IPS DF 6.9 (cell line): ENCODE measurements at regions not wholly inside any gene's neighbourhood (a gene's known extent, or its start where the extent isn't known, plus 50 kb on each side); places are given as distances from the start of the nearest gene placed in this dataset.

ENCODE experiments used
- DNase-seq: peaks from one replicate; pipeline ENCODE4 v3.0.0-alpha.2; 2013; ENCODE audit warnings: low read depth, low spot score
- H3K27ac ChIP-seq: one replicate; pipeline ENCODE4 v1.5.1; 2013; ENCODE audit warnings: low read length, control low read depth
- H3K27me3 ChIP-seq: 2 replicates; pipeline ENCODE4 v1.6.1; 2013; ENCODE audit warnings: mild to moderate bottlenecking, low read length; ENCODE audit not compliant: control insufficient read depth, insufficient read depth
- H3K36me3 ChIP-seq: 2 replicates; pipeline ENCODE4 v1.6.1; 2013; ENCODE audit warnings: low read length; ENCODE audit not compliant: control insufficient read depth, insufficient read depth
- H3K4me1 ChIP-seq: 2 replicates; pipeline ENCODE4 v1.6.1; 2013; ENCODE audit warnings: low read length; ENCODE audit not compliant: control insufficient read depth, insufficient read depth
- H3K4me3 ChIP-seq: 2 replicates; pipeline ENCODE4 v1.5.1; 2013; ENCODE audit warnings: mild to moderate bottlenecking, low read length
- H3K9me3 ChIP-seq: 2 replicates; pipeline ENCODE4 v1.6.1; 2013; ENCODE audit warnings: low read length, inconsistent platforms; ENCODE audit not compliant: control insufficient read depth, insufficient read depth
- WGBS: extraction: QIAGEN DNeasy Blood & Tissue Kit; methylation state at CpG from one replicate; pipeline ENCODE4 v1.1.7; 2013; ENCODE audit warnings: mixed read lengths, missing lambda C conversion rate; ENCODE audit not compliant: insufficient read length, insufficient coverage; 5-methylcytosine and 5-hydroxymethylcytosine counted together

GRCh38 chr1:115182012-115182715 lies 92.9 kb upstream of the TSPAN2 start:
- DNase-seq = no peak
- H3K27ac ChIP-seq = no peak overlapping the region
- no peak overlapping the region for H3K4me3 ChIP-seq

DNA sequence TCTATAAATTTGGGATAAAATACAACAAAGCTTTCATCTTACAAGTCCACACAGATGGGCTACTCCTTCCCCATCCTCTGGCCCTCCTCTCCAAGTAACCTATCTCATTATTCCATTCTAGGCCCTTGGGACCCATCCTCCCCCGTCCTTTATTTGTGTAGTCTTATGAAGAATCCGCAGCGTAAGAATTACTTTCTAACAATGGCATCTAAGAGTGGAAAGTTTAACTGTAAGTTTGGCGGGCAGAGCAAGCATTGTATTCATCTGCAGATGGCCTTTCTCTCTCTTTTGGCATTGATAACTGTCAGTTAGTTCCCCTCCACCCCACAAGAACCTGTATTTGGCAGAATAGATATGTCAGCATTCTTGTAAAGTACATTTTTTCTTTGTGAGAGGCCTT lies 91.9 kb upstream of the TSPAN2 start:
- Histone ChIP-seq H3K9me3 (no peaks in the 10 kb centered on the region), H3K36me3 (no peaks in the 10 kb centered on the region)

More at GRCh38 chr1:115182012-115182715, 92.9 kb upstream of the TSPAN2 start:
- H3K27me3 ChIP-seq = no peaks in the 10 kb centered on the region
- no peaks in the 10 kb centered on the region for H3K9me3 ChIP-seq
- no CpG with 5 or more reads among the region's 7 CpGs for WGBS
- no peaks in the 10 kb centered on the region for H3K4me1 ChIP-seq
- no peaks in the 10 kb centered on the region for H3K36me3 ChIP-seq

GRCh38 chr1:115179397-115180079 lies 90.2 kb upstream of the TSPAN2 start:
- no peak for DNase-seq
- Histone ChIP-seq H3K27me3 (no peaks in the 10 kb centered on the region), H3K9me3 (no peaks in the 10 kb centered on the region; the same call in 1 of the 2 replicates), H3K27ac (no peak overlapping the region), H3K4me3 (no peak overlapping the region), H3K36me3 (no peaks in the 10 kb centered on the region), H3K4me1 (no peaks in the 10 kb centered on the region)
- no CpG with 5 or more reads among the region's 12 CpGs for WGBS

More for the DNA sequence above, 91.9 kb upstream of the TSPAN2 start:
- no peak overlapping the region for H3K4me3 ChIP-seq
- WGBS = no CpG with 5 or more reads among the region's 4 CpGs
- no peak for DNase-seq
- H3K4me1 ChIP-seq = no peaks in the 10 kb centered on the region
- no peaks in the 10 kb centered on the region for H3K27me3 ChIP-seq
- H3K27ac ChIP-seq = no peak overlapping the region

DNA sequence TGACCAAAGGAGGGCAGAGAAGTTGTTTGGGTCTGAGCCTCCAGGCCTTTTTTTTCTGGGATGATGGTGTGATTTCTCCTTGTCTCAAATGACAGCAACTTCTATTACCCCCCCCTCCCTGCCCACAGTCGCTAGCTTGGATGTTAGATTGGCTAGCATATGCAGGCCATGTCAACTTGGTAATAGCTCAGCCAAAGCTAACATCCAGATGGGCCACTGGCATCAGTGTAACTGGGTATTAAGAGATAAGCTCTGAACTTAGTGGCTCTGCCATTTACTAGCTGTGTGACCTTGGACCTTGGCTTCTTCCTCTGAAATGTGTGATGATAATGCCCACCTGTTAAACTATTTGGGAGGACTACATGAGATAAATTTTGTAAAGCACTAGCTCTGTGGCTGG lies 86.9 kb upstream of the TSPAN2 start:
- DNase-seq = no peak
- no CpG with 5 or more reads among the region's 1 CpG for WGBS

DNA sequence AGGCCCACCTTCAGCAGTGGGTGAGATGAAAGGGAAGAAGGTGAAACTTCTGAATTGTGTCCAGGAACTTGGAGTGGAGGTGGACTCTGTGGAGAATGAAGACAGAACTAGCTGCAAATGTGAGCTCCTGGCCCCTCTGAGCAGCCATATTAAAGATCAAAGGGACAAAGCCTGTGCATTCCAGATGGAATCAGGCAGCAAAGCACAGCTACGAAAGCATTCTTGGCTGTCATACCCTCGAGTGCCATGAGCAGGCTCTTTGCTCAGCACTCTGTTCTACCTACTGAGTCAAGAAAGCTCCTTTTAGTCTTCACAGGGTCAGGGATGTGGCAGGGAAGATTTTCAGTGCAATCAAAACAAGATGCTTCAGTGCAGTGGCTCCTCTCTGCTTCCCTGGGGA lies 86.3 kb upstream of the TSPAN2 start:
- no peak for DNase-seq
- Histone ChIP-seq H3K4me3 (no peak overlapping the region), H3K4me1 (no peaks in the 10 kb centered on the region), H3K9me3 (no peaks in the 10 kb centered on the region; the same call in 1 of the 2 replicates), H3K27me3 (no peaks in the 10 kb centered on the region), H3K36me3 (no peaks in the 10 kb centered on the region), H3K27ac (no peak overlapping the region)
- no CpG with 5 or more reads among the region's 2 CpGs for WGBS

More for the DNA sequence above, 86.9 kb upstream of the TSPAN2 start:
- Histone ChIP-seq H3K9me3 (no peaks in the 10 kb centered on the region; the same call in 1 of the 2 replicates), H3K36me3 (no peaks in the 10 kb centered on the region), H3K4me1 (no peaks in the 10 kb centered on the region), H3K4me3 (no peak overlapping the region), H3K27me3 (no peaks in the 10 kb centered on the region), H3K27ac (no peak overlapping the region)

DNA sequence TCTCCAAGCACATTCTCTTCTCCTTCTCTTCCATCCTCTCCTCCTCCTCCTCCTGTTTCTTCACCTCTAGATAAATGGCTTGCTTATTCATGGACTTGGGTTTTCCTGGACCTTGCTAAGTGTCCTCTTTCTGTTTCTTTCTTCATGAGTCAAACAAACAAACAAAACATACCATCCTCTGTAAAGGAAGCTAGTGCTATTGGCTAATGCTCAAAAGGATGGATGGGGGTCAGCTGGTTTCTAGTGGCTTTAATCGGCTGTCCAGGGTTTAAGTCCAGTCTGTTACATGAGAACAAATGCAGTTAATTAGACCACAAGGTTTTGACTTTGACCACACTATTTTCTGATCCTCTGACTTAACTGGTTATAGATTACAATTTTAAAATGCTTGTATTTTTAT lies 83.8 kb upstream of the TSPAN2 start:
- Histone ChIP-seq H3K4me1 (no peaks in the 10 kb centered on the region), H3K36me3 (no peaks in the 10 kb centered on the region), H3K27ac (no peak overlapping the region), H3K27me3 (no peaks in the 10 kb centered on the region), H3K4me3 (no peak overlapping the region), H3K9me3 (no peaks in the 10 kb centered on the region; the same call in 1 of the 2 replicates)
- no CpG with 5 or more reads among the region's 1 CpG for WGBS
- no peak for DNase-seq

- no CpG with 5 or more reads among the region's 2 CpGs for WGBS
These were observed 83.0 kb upstream of the TSPAN2 start for GRCh38 chr1:115172270-115172669.

DNA sequence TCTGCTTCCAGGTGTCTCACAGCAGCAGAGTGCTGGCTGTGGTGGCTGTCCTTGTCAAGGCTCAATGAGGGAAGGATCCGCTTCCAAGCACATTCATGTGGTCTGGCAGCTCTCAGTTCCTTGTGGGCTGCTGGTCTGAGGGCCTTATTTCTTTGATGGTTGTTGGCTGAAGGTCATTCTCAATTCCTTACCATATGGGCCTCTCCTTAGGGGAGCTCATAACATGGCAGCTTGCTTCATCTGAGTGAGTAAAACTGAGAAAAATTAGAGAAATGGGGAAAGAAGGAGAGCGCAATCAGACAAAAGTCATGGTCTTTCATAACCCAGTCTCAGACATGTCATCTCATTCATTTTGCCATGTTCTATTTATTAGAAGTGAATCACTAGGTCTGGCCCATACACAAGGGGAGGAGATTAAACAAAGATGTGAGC lies 81.7 kb upstream of the TSPAN2 start:
- no peak for DNase-seq
- no CpG with 5 or more reads among the region's 2 CpGs for WGBS
- Histone ChIP-seq H3K4me1 (no peaks in the 10 kb centered on the region), H3K4me3 (no peak overlapping the region), H3K27me3 (no peaks in the 10 kb centered on the region), H3K27ac (no peak overlapping the region), H3K36me3 (no peaks in the 10 kb centered on the region), H3K9me3 (no peaks in the 10 kb centered on the region; the same call in 1 of the 2 replicates)

More at GRCh38 chr1:115172270-115172669, 83.0 kb upstream of the TSPAN2 start:
- no peak overlapping the region for H3K27ac ChIP-seq
- no peaks in the 10 kb centered on the region for H3K36me3 ChIP-seq
- DNase-seq = no peak
- no peaks in the 10 kb centered on the region for H3K27me3 ChIP-seq
- H3K4me3 ChIP-seq = no peak overlapping the region
- H3K9me3 ChIP-seq = no peaks in the 10 kb centered on the region; the same call in 1 of the 2 replicates
- no peaks in the 10 kb centered on the region for H3K4me1 ChIP-seq

DNA sequence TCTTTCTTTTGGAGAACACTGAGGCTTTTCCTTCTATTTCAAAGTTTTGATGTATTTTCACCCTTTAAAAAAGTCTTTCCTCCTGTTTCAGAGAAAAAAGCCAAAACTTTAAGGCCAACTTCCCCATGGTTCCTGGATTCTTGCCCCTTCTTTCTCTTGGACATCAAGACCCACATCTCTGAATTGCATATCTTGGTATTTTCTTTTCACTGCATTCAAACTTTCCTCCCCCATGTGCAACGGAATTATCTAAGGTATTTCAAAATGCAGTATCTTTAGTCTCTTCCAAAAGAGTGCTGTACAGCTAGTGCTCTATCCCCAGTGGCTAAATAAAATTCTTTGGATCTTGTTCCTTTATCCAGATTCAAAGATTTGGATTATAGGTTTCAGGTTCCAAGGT lies 81.1 kb upstream of the TSPAN2 start:
- no peaks in the 10 kb centered on the region for H3K36me3 ChIP-seq
- no CpG with 5 or more reads among the region's 1 CpG for WGBS
- H3K4me1 ChIP-seq = no peaks in the 10 kb centered on the region
- H3K9me3 ChIP-seq = no peaks in the 10 kb centered on the region; the same call in 1 of the 2 replicates
- DNase-seq = no peak
- no peak overlapping the region for H3K27ac ChIP-seq
- H3K4me3 ChIP-seq = no peak overlapping the region
- no peaks in the 10 kb centered on the region for H3K27me3 ChIP-seq

- H3K27ac ChIP-seq = no peak overlapping the region
- DNase-seq = no peak
- no peaks in the 10 kb centered on the region for H3K27me3 ChIP-seq
- H3K4me3 ChIP-seq = no peak overlapping the region
- H3K36me3 ChIP-seq = no peaks in the 10 kb centered on the region
- H3K9me3 ChIP-seq = no peaks in the 10 kb centered on the region
- 100% methylated on average over 1 of the region's 4 CpGs for WGBS
- no peaks in the 10 kb centered on the region for H3K4me1 ChIP-seq
These were observed 78.7 kb upstream of the TSPAN2 start for GRCh38 chr1:115168026-115168425.
